ENCODE measurements at regions not wholly inside any gene's neighbourhood (a gene's known extent, or its start where the extent isn't known, plus 50 kb on each side); places are given as distances from the start of the nearest gene placed in this dataset.

GRCh38 chr5:71844862-71845261, 125.8 kb downstream of the CARTPT start:
- H2BK120ac ChIP-seq (ENCODE audit: low read depth, low read length) = no peak overlapping the region
- intact Hi-C loops (cut with micrococcal nuclease) (no loop called here), dilution Hi-C loops (cut with HindIII; ENCODE audit: low sequenced_read_pairs, unreplicated experiment) (no loop called here), in situ Hi-C loops (cut with MboI; ENCODE audit: low sequenced_read_pairs) (no loop called here)
- no peaks in the 10 kb centered on the region; the same call in 1 of the 2 replicates for H3K27me3 ChIP-seq (ENCODE audit: control insufficient read depth, insufficient read depth, low read length)
- no peaks in the 10 kb centered on the region for H3K79me1 ChIP-seq (ENCODE audit: low read depth in 1 of 2, low read length in 2 of 2)
- H3K14ac ChIP-seq (replicated peaks; ENCODE audit: low read depth, low read length) = no peak overlapping the region
- no peaks in the 10 kb centered on the region for H3K4me1 ChIP-seq (ENCODE audit: control insufficient read depth, insufficient read depth, low read length)
- H3K56ac ChIP-seq (ENCODE audit: extremely low read depth, insufficient read depth, low read length) = no peak overlapping the region
- no peak for DNase-seq
- ATAC-seq (ENCODE audit: low read depth) = no peak
- H2BK15ac ChIP-seq (ENCODE audit: low read depth, low read length) = no peak overlapping the region
- H3K9me1 ChIP-seq (ENCODE audit: insufficient read depth, low read length) = no peaks in the 10 kb centered on the region
- H3K36me3 ChIP-seq (ENCODE audit: control insufficient read depth, insufficient read depth, low read length) = no peaks in the 10 kb centered on the region
- H2AK5ac ChIP-seq (ENCODE audit: low read depth, low read length) = no peak overlapping the region
- H2BK20ac ChIP-seq (ENCODE audit: low read depth, low read length) = no peak overlapping the region
- no peak overlapping the region for H2BK5ac ChIP-seq (ENCODE audit: low read depth, low read length, poor library complexity, severe bottlenecking)
- BruUV-seq (replicated peaks) = no TSS peak
- no peak overlapping the region for H2AK9ac ChIP-seq (replicated peaks; ENCODE audit: low read depth, low read length, poor library complexity)
- POLR2A ChIA-PET (ENCODE audit: unreplicated experiment) = no interaction called here
- H3K18ac ChIP-seq (ENCODE audit: low read depth, low read length) = no peak overlapping the region
- CTCF ChIA-PET = interaction anchor here (1.1 kb wide), 1 partner anchor 18 kb away, joined by 3 read pairs; no protein-coding TSS in a partner anchor
- no peak overlapping the region for H4K8ac ChIP-seq (ENCODE audit: low read depth in 2 of 2, low read length in 2 of 2)
- no peak overlapping the region for H3K4me3 ChIP-seq (ENCODE audit: insufficient read depth, low read depth, low read length)
- no peak overlapping the region for H3K23ac ChIP-seq (ENCODE audit: low read depth, low read length)
- peaks cover 3% of the 10 kb centered on the region; the same call in 1 of the 2 replicates for H3K9me3 ChIP-seq (ENCODE audit: control insufficient read depth, insufficient read depth, low read length)
- H4K20me1 ChIP-seq (ENCODE audit: insufficient read depth, low read length) = no peaks in the 10 kb centered on the region
- H3K27ac ChIP-seq (ENCODE audit: insufficient read depth, low read length) = no peak overlapping the region
- H2AFZ ChIP-seq (replicated peaks; ENCODE audit: low read length, poor library complexity) = no peak overlapping the region
- H3K9ac ChIP-seq (ENCODE audit: low read depth, low read length) = no peak overlapping the region
- no peak overlapping the region for H4K5ac ChIP-seq (ENCODE audit: low read depth, low read length)
- TF ChIP-seq RFX5 (IDR thresholded peaks at IDR 0.05; ENCODE audit: low read depth, low read length) = no peak
- no peak for TF ChIP-seq SMC3 (IDR thresholded peaks at IDR 0.05; ENCODE audit: low read depth, low read length)
- TF ChIP-seq MAZ (IDR thresholded peaks at IDR 0.05; ENCODE audit: borderline replicate concordance, low read depth, low read length) = no peak
- TF ChIP-seq MAFK (IDR thresholded peaks at IDR 0.05; ENCODE audit: low read depth, low read length) = no peak
- no peak for TF ChIP-seq MXI1 (IDR thresholded peaks at IDR 0.05; ENCODE audit: borderline replicate concordance, low read depth, low read length)
- TF ChIP-seq, protein P1, sequence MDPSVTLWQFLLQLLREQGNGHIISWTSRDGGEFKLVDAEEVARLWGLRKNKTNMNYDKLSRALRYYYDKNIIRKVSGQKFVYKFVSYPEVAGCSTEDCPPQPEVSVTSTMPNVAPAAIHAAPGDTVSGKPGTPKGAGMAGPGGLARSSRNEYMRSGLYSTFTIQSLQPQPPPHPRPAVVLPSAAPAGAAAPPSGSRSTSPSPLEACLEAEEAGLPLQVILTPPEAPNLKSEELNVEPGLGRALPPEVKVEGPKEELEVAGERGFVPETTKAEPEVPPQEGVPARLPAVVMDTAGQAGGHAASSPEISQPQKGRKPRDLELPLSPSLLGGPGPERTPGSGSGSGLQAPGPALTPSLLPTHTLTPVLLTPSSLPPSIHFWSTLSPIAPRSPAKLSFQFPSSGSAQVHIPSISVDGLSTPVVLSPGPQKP (IDR thresholded peaks at IDR 0.05; ENCODE audit: borderline replicate concordance, low read depth, low read length) = no peak
- no peak for TF ChIP-seq CHD1 (IDR thresholded peaks at IDR 0.05; ENCODE audit: low read depth, low read length)
- H3K4ac ChIP-seq (ENCODE audit: low read depth, low read length) = no peak overlapping the region
- WGBS, 2 experiments (ENCODE audit: extremely low coverage in 2 of 2, insufficient read length in 1 of 2) = no CpG with 5 or more reads among the region's 3 CpGs
- H3K4me2 ChIP-seq (ENCODE audit: low read depth, low read length) = no peak overlapping the region
- H4K91ac ChIP-seq (ENCODE audit: insufficient read depth, low read depth, low read length) = no peak overlapping the region

All from IMR-90 (cell line).